ENCODE measurements at regions not wholly inside any gene's neighbourhood (a gene's known extent, or its start where the extent isn't known, plus 50 kb on each side); places are given as distances from the start of the nearest gene placed in this dataset.

DNA sequence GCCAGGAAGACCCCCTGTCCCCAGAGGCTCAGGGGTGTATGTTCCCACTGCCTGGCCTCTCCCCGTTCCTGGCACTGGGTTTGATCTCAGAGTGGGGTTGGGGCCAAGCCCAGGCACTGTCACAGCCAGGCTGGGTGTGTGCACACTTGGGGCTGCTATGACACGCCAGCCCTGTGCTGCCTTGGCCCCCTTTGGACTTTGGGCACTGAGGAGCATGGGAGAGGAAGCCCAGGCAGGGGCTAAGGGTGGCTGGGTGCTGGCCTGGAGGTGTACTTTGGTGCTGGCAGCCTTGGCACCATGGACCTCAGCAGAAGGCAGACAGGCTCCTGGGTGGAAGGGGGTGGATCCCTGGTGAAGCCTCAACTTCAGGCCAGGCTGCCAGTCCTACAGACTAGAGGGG is 223.6 kb upstream of the ISL1 start:
- no peak for TF ChIP-seq POLR2A (IDR thresholded peaks at IDR 0.05)
- TF ChIP-seq, protein P1, sequence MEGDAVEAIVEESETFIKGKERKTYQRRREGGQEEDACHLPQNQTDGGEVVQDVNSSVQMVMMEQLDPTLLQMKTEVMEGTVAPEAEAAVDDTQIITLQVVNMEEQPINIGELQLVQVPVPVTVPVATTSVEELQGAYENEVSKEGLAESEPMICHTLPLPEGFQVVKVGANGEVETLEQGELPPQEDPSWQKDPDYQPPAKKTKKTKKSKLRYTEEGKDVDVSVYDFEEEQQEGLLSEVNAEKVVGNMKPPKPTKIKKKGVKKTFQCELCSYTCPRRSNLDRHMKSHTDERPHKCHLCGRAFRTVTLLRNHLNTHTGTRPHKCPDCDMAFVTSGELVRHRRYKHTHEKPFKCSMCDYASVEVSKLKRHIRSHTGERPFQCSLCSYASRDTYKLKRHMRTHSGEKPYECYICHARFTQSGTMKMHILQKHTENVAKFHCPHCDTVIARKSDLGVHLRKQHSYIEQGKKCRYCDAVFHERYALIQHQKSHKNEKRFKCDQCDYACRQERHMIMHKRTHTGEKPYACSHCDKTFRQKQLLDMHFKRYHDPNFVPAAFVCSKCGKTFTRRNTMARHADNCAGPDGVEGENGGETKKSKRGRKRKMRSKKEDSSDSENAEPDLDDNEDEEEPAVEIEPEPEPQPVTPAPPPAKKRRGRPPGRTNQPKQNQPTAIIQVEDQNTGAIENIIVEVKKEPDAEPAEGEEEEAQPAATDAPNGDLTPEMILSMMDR (IDR thresholded peaks at IDR 0.05): no peak
